ENCODE measurements at regions not wholly inside any gene's neighbourhood (a gene's known extent, or its start where the extent isn't known, plus 50 kb on each side); places are given as distances from the start of the nearest gene placed in this dataset.

DNA sequence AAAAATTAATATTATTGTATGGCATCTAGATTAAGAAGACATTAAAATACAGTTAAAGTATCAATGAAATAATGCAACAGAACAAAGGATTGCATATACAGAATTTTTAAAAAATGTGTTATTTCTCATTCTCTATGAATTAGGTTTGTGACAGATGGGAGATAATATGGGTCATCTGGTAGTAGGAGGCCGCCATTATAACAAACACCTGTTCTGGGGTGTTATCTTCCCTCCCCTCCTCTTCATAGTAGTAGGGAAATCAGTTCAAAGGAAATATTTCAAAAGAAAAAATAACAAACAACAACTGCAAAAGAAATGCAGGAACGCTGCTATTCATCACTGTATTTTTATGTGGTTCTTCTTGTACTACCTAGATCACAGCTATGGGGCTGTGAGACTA lies 187.0 kb upstream of the ATP2B1 start:
- DNase-seq = no peak

DNA sequence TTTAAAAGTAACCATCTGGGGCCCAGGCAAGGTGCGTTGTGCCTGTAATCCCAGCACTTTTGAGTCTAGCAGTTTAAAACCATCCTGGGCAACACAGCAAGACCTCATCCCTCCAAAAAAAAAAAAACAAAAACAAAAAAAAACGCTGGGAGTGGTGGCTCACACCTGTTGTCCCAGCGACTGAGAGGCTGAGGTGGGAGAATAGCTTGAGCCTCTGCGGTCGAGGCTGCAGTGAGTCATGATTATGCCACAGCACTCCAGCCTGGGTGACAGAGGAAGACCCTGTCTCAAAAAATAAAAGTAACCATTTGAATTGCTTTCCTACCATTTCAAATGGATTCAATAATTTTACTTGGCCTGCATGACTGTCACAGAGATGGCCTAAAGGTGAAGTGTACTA lies 186.5 kb upstream of the ATP2B1 start:
- DNase-seq = no peak

DNA sequence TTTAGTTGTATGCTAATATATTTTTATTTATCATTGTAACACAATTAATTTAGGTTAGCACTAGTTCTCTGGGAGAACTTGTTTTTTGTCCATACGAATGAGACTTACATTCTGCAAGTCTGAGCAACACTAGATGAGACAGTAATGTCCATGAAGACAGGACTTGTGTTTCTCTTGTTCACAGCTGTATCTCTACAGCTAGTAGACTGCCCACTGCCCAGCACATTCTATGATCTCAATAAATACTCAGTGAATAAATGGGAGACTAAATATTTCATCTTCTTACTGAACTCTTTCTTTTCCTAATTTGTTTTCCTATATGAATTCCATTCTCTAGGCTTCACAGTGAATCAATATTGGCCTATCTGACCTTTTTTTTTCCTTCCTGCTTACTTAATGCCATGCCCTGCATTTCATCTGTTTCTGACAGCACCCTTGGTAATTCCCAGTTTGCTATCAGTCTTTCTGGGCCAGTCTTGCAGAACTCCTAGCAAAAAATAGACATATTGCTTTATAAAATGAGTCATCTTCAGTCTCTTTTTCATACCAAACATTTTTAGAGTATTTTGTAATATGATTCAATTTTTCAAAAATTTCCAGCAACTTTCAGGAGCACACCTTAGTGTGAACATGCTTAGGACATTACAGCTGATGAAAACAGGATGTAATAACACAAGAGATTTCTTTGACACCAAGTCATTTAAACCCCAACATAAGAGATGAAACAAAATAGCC lies 185.5 kb upstream of the ATP2B1 start:
- DNase-seq = peak in 1 of 2 experiments; percentile 38

DNA sequence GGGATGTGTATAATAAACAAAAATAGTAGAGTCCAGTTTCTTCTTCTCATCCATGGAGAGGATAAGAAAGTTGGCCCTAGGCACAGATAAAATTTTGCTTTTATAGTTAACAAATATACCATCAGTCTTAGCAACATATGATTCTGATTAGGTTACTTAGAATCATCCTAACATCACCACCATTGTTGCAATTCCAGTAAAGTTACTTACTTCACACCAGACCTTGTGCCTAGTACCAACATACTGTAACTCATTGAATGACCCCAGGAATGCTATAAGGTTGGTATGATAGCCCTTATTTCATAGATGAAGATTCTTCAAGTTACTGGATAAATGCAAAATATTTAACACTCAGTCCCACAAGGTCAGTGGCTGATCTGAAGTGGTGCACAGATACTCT lies 183.8 kb upstream of the ATP2B1 start:
- no peak for DNase-seq

DNA sequence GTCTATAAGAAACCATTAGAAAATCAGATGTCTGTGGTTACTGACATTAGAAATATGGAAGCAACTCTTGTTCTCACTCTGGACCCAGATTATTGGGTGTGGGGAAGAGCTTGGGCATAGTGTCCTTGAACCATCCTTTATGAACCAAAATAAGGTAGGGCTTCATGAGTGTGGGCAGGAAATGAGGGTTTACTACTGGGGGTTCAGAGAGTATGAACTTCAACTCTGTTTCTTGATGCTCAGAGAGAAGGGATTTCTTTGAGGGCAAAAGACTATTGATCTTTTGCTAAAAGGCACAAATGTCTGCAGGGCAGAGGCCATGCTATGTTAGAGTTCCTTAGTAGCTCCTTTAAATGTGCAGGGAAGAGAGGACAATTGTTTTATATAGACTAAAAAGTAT lies 183.3 kb upstream of the ATP2B1 start:
- no peak for DNase-seq

DNA sequence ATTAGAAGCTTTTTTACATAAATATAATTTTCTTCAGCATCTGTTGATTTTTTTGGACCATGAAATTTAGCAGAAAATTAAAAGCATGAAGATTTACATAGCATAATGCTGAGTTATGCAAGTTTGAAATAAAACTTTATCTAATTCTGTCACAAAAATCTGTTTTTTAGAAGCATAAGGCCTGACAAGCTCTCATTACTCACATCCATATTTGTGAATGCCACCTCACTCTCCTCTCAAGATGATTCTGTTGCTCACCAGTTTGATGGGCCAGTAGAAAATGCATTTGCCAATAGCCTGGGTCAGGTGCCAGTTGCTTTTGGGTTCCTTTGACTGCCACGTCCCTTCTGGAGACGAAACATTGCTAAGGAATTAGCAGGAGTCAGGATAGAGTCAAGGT lies 181.5 kb upstream of the ATP2B1 start:
- DNase-seq = no peak

DNA sequence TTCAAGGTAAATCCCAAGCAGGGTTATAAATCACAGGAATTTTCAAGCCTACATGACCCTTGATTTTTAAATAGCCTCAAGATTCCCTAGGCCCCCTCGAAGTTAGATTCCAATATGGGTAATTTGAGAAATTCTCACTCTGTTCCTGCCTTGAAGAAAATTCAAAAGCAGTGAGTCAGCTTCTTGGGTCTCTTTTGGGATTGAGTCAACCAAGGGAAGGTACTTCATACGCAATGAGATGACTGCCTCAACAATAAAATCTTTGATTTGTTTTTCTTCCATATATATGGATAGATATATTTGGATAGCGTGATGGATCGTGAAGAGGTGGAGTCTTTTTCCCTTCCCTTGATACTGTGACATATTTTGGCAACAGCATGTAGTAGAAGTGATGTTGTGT lies 180.4 kb upstream of the ATP2B1 start:
- no peak for DNase-seq

DNA sequence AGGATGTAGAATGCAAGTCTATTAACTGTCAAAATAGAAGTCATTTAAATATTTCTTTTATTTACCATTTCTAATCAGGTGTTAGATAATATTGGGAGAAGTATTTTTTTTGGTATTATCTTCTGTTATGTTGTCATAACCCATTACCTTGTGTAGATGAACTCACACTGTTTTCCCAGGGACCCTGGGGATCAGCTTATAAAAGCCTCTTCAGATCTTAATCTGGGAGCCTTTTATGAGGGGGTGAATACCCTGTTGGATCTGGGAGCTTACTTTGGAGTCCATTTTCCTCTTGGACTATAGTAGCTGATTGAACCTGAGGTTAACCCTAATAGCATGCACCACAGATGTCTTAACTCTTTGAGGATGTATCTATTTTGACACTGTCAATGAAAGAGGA lies 176.3 kb upstream of the ATP2B1 start:
- DNase-seq = no peak

DNA sequence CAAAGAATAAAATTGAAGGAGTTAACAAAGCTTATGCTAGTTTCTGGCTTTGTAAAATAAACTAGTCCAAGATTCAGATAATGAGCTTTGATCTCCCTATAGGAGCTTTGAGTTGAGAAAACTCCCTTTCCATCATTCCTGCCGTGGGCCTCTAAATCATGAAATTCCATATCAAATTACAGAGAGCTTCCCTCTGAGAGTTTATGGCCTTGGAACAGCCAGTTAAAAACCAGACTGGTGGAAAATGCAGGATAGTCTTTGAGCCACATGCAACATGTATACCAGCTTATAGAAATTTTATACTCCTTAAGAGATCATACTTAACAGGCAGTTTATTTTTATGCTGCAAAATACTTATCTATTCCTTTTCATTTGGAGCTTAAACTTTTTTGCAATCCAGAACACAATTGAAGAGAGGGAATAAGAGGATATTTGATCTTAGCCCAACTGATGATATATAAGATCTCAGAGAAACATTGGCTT lies 175.8 kb upstream of the ATP2B1 start:
- DNase-seq = no peak

DNA sequence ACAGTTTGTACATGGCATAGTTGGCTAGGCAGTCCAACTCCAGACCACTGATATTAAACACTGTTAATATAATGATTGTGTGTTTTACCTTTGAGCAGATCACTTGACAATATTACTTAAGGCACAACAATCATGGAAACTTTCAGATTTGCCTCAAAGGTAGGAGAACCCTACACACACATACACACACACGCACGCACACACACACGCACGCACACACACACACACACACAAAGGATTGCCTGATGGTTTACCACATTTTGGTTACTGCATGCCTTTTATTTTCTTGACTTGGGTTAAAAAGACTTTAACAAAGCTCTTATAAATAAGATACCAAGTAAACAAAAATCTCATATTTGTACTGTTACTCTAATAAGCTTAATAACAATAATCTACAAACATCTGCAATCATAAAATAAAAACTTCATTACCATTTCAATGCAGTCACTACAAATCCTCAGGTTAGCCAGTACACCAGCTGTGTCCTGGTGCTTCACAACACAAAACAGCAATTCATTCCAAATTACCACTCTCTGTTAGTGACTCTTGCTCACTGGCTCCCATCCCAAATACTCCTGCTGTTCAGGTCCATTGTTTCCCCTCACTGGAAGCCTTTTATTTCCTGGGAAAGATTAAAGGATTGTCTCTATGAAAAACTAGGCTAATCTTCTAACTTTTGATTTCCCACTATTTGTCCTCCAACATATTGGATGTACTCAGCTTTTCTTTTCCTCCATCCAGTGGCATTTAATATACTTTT lies 175.2 kb upstream of the ATP2B1 start:
- DNase-seq = no peak

DNA sequence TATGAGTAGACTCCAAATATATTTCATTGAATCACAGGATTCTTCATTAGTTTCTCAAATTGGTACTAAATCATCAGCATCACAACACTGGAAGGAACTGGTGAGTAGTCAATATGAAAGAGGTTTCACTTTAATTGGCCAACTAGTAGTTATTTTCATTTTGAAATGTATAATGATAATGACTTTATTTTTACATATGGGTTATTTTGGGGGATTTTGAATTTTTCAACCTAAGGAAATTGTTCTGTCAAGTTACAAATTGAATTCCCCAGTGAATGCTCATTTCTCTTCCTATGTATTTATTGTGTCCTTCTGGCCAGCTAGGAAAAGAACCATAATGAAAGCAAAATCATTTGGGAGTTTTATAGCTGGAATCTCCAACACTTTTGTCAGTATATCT lies 174.2 kb upstream of the ATP2B1 start:
- no peak for DNase-seq

DNA sequence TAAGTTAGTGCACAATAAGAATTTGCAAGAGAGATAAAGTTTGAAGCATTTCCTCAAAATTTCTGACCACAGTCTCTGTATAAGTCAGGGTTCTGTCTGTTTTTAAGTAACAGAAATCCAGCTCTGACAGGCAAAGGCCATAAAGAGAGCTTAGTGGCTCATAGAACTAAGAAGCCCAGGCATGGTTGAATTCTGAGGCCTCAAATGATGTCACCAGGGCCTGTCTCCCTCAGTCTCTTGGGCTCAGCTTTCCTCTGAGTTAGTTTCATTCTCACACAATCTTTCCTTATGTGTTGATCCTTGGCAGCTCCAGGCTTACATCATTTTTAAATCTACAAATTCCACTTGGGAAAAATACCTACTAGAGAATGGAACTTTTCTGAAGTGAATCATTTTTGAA lies 173.4 kb upstream of the ATP2B1 start:
- DNase-seq = no peak

DNA sequence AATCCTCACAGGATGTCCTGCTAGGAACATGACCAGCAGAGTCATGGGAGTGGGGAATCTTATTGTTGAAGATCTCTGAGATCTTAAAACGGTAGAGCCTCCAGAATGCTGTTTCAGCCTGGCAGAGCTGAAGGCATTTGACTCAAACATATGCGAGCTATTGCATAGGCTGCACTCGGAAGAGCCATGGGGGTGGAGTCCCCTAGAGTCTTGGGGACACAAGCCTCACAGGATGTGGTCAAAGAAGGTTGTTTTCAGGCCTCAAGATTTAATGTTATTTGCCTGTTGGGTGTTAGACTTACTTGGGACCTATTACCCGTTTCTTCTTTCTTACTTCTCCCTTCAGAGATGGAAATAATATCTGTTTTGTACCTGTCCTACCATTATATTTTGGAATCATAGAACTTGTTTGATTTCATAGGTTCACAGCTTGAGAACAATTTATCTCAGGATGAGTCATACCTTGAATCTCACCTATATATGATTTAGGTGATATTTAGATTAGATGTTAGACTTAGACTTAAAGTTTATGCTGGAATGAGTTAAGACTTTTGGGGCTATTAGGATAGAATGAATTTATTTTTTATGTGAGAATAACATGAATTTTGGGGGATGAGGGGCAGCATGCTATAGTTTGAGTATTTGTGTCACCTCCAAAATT lies 172.2 kb upstream of the ATP2B1 start:
- DNase-seq = no peak

DNA sequence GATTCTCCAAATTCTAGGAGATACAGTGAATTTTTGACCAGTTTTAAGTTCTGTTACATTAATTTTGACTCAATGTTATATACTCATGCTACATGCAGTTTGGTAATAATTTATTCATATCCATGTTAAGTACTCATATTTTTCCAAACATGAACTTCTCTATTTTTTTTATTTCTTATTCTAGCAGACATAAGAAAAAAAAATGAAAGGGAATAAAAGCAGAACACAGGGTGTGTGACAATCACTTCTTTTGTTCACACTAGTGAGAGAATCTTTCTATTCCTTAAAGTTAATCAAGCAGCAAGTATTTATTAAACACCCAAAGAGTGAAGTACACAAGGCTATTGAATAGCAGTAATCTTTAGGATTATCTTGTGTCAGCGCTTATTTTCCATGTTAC lies 171.1 kb upstream of the ATP2B1 start:
- DNase-seq = no peak

DNA sequence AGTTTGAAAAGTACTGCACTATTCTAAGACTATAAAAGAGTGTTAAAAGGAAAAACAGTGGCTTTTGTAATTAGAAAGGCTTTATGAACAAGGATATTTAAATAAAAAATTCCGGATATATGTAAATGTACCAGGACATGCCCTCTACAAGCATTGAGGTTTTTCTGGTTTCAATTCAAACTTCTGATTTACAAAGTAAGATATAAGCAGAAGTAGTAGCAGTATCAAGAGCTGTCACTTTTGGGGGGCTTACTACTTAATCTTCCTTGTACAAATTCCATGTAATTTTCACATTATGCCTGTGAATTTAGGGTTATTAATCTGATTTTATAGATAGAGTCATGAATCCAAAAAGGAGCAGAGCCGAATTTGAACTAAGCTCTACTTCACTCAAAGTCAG lies 170.3 kb upstream of the ATP2B1 start:
- no peak for DNase-seq

DNA sequence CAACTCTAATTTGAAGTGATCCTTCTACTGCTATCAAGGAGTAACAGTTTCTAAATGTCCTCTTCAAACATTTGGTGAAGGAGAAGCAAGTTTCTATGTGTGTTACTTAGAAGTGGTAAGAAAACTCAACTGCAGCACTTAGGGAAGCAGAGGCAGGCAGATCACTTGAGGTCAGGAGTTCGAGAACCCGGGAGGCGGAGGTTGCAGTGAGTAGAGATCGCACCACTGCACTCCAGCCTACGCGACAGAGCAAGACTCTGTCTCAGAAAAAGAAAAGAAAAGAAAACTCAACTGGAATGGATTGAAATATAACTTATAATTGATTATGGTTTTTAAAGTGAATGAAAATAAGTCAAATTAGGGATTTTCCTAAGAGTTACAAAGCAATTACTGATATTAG lies 169.7 kb upstream of the ATP2B1 start:
- DNase-seq = no peak

DNA sequence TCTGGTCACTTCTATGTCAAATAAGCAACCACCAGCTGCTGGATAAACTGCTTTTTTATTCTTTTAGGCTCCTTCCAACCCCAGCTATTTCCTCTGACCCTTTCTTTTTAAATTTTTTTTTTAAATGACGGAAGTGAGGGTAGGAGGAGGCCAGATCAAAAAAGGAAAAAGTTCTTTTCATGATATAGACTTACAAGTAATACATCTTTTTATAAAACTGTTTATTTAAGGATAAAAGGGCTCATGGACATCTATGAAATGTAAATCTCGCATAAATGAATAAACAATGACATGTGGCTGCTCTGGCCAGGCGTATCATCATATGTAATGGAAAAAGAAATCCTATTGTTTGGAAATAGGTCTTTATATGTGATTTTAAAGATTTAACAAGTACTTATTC lies 169.0 kb upstream of the ATP2B1 start:
- no peak for DNase-seq

DNA sequence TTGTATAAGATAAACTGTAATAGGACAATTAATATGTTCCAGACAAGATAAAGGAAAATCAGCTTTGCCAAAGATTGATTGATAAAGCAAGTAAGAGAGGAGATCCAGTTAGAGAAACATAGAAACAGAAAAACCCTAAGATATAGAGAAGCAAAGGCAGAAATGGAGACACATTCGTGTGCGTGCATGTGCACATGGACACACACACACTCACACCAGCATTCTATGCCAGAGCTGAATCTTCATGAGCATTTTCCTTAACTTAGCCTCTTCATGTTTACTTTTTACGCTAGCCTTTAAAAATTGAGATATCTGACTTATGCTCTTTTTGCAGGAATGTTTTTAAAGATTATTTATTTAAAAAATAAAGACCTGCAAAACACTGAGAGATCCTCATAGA lies 168.5 kb upstream of the ATP2B1 start:
- no peak for DNase-seq

DNA sequence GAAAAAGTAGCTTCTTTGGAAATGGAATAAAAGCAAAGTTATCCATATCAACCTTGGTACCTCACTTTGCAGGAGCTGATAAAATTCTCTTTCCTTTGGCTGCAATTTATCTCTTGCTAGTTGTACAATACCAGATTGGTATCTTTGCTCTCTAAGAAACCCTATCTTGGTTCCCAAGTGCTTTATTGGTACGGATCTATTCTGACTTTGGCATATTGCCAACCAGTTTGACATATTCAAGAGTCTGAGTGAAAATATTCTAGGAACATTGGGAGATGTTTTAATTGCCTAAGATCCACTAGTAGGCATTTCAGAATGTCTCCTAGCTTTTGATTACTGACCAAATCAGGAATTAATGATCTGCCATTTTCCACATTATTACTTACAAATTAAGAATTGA lies 167.2 kb upstream of the ATP2B1 start:
- DNase-seq = no peak

DNA sequence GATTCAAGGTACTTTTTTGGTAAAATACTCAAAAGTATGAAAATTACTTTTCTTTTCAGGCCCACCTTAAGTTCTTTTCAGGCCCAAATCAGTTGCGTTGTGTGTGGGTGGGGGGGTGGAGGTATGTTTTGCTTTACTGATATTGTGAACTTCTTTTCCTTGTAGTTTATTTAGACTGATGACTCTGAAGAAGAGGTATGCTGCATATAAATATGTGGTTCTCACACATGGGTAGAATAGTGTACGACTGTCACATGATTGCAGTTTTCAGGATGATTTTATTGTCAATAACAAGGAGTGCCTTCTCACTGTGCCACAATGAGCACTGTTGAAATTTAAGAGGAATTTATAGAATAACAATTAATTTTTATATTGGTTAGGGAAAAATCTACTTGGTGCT lies 166.6 kb upstream of the ATP2B1 start:
- DNase-seq = no peak

DNA sequence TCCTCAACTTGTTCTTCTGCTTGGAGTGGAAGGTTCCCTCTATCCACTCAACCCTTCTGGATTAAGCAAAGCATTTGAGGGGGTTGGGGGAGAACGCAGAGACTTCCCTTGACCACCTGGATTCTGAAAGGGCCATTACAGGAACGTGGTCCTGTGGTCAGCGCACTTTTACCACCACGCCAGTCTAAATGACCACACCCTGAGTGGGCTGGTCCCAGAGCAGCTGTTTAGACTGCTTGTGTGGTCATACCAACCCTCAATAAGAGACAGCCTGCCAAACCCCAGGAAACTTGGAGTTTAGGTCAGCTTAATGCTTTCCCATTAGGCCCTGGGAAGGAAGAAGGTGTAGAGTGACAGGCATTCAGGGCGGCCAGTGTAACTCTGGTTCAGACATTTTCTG lies 165.5 kb upstream of the ATP2B1 start:
- DNase-seq = no peak

DNA sequence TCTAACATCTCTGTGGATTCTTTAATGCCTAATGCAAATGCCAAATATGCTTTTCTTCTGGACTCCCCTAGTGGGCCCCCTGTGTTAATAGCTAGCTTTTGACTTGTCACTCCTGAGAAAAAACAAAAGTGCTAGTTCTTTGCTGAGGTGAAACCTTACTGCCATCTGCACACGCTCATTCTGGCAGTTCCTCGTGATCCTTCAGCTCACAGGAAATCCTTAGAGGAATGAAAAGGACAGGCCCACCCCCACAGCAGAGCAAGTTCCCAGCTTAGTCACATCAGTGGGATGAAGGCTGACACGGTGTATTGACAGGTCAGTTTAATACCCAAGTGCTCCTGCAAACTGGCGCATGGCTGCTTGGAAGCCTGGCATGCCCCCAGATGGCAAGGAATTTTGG lies 165.1 kb upstream of the ATP2B1 start:
- no peak for DNase-seq

DNA sequence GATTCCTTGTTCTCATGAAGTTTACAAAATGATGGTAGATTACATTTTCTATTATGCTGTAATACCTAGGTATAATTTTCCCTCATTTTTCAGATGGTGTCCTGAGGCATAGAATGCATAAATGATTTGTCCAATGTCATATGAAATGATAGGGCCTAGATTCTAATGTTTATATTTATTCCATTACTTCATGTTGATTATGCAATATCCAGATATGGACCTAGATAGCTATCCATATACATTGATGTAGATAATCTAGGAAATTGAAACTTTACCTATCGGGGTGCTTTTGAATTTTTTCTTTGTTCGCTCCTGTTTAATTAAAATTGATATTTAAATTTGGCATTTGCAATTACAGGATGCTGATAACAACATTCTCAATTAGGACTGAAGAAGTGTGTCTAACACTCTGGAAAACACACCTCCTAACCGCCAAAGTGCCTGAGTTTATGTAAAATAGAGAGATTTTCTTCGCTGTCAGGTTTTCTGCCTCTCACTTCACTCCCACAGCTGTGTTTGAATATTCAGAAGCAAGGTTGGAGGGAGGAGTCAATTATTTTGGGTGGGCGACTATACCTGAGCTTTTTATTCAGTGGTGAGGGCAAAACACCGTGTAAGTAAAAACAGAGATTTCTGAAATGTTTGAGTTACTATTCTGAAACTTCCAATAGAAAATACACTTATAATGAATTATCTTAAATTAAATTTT lies 164.4 kb upstream of the ATP2B1 start:
- DNase-seq = no peak
